Gastrocnemius medialis (tissue), 4 donors: ENCODE measurements at regions not wholly inside any gene's neighbourhood (a gene's known extent, or its start where the extent isn't known, plus 50 kb on each side); places are given as distances from the start of the nearest gene placed in this dataset.

Experiments
- CTCF ChIP-seq, 5 experiments: fragments of 450-650 bp in 3 of 5; fragments of 200-600 bp in 2 of 5; sonication (generic) in 2 of 5; IDR thresholded peaks in 4 of 5; conservative IDR thresholded peaks in 1 of 5; 1 replicate in 4 of 5; 2 replicates in 1 of 5; pipeline ENCODE4 v1.5.1; 2016 to 2019; ENCODE audit warnings: antibody characterized with exemption in 5 of 5, mild to moderate bottlenecking in 3 of 5, moderate library complexity in 3 of 5
- POLR2A ChIP-seq, 2 donors: fragments of 450-650 bp; IDR thresholded peaks; one replicate each; pipeline ENCODE4 v1.6.1; 2017; ENCODE audit warnings: antibody characterized with exemption in 2 of 2, mild to moderate bottlenecking in 2 of 2, moderate library complexity in 2 of 2

GRCh38 chr15:45884755-45885445 is 250.1 kb downstream of the SQOR start:
- TF ChIP-seq CTCF (IDR thresholded peaks at IDR 0.05 in 4 of 5, conservative IDR thresholded peaks at IDR 0.05 in 1 of 5) (no peak), POLR2A (IDR thresholded peaks at IDR 0.05) (no peak)
